GM21825 (cell line): ENCODE measurements at regions not wholly inside any gene's neighbourhood (a gene's known extent, or its start where the extent isn't known, plus 50 kb on each side); places are given as distances from the start of the nearest gene placed in this dataset.
A peak's percentile ranks its signal among the peaks of the same experiment; 100 is the strongest.

Experiments used
- ATAC-seq: cut with Tn5 transposase; IDR thresholded peaks from one replicate; pipeline ENCODE4 v1.9.1; 2021; ENCODE audit warnings: mild to moderate bottlenecking, moderate library complexity; ENCODE audit not compliant: unreplicated experiment

DNA sequence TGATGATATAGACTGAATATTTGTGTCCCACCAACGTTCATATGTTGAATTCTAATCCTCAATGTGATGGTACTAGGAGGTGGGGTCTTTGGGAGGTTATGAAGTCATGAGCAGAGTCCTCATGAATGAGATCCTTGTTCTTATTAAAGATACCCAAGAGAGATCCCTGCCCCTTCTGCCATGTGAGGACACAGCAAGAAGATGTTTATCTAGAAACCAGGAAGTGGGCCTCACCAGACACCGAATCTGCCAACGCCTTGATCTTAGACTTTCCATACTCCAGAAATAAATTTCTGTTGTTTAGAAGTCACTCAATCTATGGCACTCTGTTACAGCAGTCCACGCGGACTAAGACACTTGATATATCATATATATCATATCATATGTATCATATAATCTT is 67.7 kb upstream of the GCM1 start:
- ATAC-seq = no peak

- no peak for ATAC-seq
These were observed 65.5 kb upstream of the GCM1 start for GRCh38 chr6:53214172-53214571.

DNA sequence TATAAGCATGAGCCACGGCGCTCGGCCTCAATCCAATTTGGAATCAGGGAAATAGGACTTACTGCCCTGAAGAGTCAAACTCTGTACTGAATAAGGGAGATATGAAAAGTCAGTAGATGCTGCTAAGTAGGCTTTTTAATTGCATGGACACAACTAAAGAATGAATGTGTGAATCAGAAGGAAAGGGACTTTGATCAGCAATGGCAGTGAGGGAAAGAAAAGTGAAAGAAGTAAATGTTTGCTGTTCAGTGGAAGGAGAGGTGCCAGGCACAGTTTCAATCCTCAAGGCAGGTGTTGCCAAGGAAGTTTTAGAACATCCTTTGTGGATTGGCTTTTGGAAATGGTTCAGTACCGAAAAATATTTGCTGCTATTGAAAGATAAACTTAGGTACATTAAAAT is 62.2 kb upstream of the GCM1 start:
- ATAC-seq = no peak

DNA sequence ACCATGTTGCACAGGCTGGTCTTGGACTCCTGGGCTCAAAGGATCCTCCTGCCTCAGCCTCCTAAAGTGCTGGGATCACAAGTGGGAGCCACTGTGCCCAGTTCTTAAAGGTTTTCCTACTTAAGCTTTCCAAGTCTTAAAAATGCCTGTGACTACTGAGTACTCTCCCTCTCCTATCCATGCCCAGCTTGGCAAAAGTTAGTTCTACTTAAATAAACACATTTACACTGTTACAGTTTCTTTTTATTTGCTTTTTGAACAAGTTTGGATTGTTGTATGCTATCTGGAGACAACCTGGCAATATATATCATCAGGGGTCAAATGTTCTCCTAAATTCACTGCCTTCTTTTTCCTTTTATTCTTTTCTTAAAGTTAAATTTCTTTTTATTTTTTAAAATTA is 61.0 kb upstream of the GCM1 start:
- ATAC-seq = no peak

DNA sequence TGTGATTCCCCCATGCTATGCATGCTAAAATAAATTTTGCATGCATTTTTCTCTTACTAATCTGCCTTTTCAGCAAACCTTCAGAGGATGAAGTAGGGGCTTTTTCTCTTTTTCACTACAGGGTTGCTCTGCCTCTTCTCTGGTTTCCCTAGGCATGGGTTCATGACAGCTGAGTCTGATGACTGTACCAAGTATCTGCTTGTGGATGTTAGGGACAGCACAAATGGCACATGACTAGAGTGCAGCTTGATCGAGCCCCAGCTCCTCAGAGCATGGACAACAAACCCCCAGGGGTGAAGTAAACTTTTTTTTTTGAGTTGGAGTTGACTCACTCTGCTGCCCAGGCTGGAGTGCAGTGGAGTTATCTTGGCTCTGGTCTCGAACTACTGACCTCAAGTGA is 57.1 kb upstream of the GCM1 start:
- no peak for ATAC-seq

- ATAC-seq = no peak
These were observed 54.8 kb upstream of the GCM1 start for GRCh38 chr6:53203483-53203882.

GRCh38 chr6:53202052-53202451 is 53.4 kb upstream of the GCM1 start:
- no peak for ATAC-seq

DNA sequence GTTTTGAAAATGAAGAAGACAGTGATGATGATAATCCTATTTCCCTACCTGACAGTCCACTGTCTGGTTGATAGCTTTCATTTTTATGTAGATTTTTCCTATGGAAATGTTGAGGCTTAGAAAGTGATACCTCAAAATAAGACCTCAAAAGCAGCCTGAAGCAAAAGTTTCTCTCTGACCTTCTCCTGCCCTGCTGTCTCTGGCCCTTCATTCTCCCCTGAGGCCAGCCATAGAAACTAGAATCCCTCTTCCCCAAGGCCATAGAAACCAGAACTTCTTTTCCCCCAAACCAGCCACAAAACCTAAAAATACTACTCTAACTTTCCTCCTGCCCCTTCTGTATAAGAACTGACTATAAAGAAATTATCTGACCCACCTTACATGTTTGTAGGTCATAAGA is 52.6 kb upstream of the GCM1 start:
- ATAC-seq = no peak

DNA sequence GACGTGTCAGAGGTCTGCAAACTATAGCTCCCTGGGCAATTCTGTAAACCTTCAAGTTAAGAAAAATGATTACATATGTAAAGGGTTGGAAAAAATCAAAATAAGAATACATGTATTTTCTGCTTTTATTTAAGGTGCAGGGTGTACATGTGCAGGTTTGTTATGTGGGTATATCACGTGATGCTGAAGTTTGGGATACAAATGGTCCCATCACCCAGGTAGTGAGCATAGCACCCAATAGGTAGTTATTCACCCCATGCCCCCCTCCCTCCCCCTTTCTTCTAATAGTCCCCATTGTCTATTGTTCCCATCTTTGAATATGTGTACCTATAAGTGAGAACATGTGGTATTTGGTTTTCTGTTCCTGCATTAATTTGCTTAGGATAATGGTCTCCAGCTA is 51.1 kb upstream of the GCM1 start:
- ATAC-seq = no peak

DNA sequence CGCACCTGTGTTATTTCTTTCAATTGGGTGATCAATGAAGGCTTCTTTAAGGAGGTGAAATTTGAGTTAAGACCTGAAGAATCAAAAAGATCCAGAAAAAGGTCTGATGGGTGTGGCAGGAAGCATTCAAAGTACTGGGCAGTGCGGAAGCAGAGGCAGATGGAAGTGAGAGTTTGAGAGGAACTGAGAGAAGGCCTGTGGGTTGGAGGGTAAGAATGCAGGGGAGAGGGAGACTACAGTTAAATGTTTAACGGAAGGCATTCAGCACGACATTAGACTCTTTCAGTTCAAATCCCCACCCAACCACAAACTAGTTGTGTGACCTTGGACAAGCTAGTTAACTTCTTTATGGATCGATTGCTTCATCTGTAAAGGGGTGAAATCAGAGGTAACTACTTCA is 50.5 kb upstream of the GCM1 start:
- ATAC-seq = peak; percentile 98
